ENCODE measurements at regions not wholly inside any gene's neighbourhood (a gene's known extent, or its start where the extent isn't known, plus 50 kb on each side); places are given as distances from the start of the nearest gene placed in this dataset.

GRCh38 chr3:153495422-153495821 is 333.4 kb downstream of the RAP2B start (continued):
- TF ChIP-seq REST (tag by site-specific recombination; IDR thresholded peaks at IDR 0.05) (no peak), ZNF239 (tag by site-specific recombination; IDR thresholded peaks at IDR 0.05) (no peak), ZNF843 (tag by site-specific recombination; IDR thresholded peaks at IDR 0.05) (no peak), ZNF544 (tag by site-specific recombination; IDR thresholded peaks at IDR 0.05) (no peak)

GRCh38 chr3:153502682-153503081 is 340.7 kb downstream of the RAP2B start:
- H3K9me3 ChIP-seq (ENCODE audit: control insufficient read depth, insufficient read depth, low read depth, low read length): no peaks in the 10 kb centered on the region
- H3K27ac ChIP-seq (ENCODE audit: extremely low read depth, low read depth, low read length): no peak overlapping the region
- no peak overlapping the region for H3K4me3 ChIP-seq (ENCODE audit: low read depth, low read length)
- CTCF ChIA-PET: no interaction called here
- POLR2A ChIA-PET: no interaction called here
- TF ChIP-seq ZNF473 (tag by site-specific recombination; IDR thresholded peaks at IDR 0.05) (no peak), ZNF48 (tag by site-specific recombination; IDR thresholded peaks at IDR 0.05) (no peak), INSM2 (tag by site-specific recombination; IDR thresholded peaks at IDR 0.05) (no peak), ZNF677 (tag by site-specific recombination; IDR thresholded peaks at IDR 0.05) (no peak), ZBTB21 (tag by site-specific recombination; IDR thresholded peaks at IDR 0.05) (no peak), ZNF449 (tag by site-specific recombination; IDR thresholded peaks at IDR 0.05) (no peak), ZSCAN4 (tag by site-specific recombination; IDR thresholded peaks at IDR 0.05) (no peak), AEBP2 (tag by site-specific recombination; IDR thresholded peaks at IDR 0.05; ENCODE audit: borderline replicate concordance) (no peak), ZFP37 (tag by site-specific recombination; IDR thresholded peaks at IDR 0.05) (no peak), MEIS1 (CRISPR knock-in tag; IDR thresholded peaks at IDR 0.05; ENCODE audit: borderline replicate concordance) (no peak), ZNF416 (tag by site-specific recombination; IDR thresholded peaks at IDR 0.05) (no peak), ZBTB1 (tag by site-specific recombination; IDR thresholded peaks at IDR 0.05) (no peak)
- no peaks in the 10 kb centered on the region for H3K4me1 ChIP-seq (ENCODE audit: control insufficient read depth, insufficient read depth, low read length)
- H3K36me3 ChIP-seq (ENCODE audit: control insufficient read depth in 2 of 2, insufficient read depth in 1 of 2, low read length in 2 of 2): no peaks in the 10 kb centered on the region

Data from HEK293 (cell line).